HG03571 (cell line): ENCODE measurements at regions not wholly inside any gene's neighbourhood (a gene's known extent, or its start where the extent isn't known, plus 50 kb on each side); places are given as distances from the start of the nearest gene placed in this dataset.

Experiments used
- ATAC-seq: cut with Tn5 transposase; IDR thresholded peaks from one replicate; pipeline ENCODE4 v1.9.1; 2021; ENCODE audit not compliant: unreplicated experiment

DNA sequence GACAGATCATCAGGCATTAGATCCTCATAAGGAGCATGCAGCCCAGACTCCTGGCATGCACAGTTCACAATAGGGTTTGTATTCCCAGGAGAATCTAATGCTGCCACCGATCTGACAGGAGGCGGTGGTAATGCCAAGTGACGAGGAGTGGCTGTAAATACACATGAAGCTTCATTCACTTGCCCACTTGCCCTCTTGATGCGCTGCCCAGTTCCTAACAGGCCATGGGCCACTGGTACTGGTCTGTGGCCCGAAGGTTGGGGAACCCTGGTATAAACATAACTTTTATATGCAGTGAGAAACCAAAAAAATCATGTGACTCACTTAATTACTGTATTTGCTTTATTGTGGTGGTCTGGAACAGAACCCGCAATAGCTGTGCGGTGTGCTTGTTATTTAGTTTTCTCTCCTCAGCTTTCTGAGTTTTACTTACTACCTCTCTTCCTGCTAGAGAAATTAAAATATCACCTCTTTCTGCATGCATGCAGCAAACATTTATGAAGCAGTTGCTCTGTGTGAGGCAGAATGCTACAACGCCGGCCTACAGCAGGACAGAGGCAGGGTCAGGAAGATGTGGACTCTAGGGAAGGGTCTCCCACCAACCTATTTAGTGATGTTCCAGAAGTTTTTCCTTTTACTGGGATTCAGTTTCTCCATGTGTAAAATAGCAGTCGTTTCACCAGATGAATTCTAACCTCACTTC, 151.3 kb downstream of the MAF start:
- ATAC-seq = no peak

DNA sequence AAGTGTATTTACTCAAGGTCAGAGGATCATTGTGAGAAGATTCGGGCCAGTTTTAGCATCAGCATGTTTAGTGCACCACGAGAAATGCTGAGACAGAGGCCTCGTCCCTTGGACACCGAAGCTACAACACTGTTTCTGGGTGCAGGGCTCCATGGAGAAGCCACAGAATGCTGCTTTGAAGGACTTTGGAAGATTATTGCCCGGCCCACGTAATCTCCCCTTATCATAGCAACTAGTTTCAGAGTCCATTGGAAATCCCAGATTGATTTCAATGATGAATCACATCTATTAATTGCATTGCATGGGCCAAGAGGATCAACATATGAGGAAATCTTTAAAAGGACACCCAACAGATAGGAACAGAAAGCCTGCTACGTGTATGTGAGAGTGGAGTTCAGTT, 156.0 kb downstream of the MAF start:
- ATAC-seq = no peak

DNA sequence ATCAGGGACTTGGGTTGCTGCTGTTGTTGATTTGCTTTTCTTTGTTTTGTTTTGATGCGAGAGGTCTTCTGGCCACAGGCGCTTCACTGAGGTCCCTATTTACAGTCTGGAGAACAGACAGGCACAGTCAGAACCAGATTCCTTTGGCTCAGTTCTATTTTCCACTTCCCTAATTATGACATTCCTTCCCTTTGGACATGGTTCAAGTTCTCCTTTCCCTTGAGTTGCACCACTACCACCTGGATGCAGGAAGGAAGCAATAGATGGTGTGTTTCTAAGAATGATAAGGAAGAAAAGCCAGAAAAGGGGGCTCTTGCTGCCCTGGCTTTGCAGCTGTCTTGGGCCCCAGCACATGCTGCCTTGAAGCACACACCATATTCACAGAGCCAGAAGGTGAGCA, 160.6 kb downstream of the MAF start:
- ATAC-seq = no peak

DNA sequence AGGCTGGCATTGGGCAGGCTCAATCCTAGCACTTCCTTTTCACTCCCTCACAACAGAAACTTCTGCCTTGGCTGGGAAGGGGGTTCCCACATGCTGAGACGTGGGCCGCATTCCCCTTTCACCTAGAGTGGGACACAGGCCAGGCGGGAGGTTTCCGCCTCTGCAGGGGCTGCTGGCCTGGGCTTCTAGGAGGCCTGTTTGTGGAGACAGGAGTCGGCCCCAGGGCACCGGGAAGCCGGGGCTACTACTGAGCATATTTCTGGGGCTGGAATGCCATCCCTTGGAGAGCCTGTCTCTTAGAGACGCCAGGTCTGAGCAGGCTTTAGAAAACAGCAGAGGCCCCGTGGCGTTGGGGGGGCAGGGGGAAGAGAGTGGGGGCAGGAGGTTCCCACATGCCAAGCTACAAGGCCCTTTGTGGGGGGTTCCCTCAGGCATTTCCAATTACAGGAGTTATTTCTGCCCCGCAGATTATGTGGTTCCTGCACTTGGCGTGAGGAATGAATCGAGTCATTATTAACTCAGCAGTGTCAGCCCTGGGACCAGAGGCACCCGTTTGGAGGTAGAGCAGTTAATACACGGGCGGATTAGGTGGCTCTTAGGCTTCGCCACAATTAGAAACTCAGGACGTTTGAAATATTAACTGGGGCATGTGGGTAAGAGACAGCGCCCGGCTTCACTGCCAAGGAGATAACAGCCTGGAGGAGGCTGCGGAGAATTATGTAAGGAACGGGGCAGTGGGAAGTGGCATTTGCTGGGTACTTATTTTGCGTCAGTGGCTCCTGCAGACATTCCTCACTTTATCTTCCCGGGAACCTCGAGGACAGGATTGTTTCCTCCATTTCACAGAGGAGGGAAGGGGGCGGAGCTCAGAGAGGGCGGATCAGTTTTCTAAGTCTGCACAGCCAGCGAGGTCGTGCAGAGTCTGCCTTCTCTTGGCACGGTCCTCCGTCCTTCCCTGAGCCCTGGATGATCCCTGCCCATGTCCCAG, 162.5 kb downstream of the MAF start:
- no peak for ATAC-seq

DNA sequence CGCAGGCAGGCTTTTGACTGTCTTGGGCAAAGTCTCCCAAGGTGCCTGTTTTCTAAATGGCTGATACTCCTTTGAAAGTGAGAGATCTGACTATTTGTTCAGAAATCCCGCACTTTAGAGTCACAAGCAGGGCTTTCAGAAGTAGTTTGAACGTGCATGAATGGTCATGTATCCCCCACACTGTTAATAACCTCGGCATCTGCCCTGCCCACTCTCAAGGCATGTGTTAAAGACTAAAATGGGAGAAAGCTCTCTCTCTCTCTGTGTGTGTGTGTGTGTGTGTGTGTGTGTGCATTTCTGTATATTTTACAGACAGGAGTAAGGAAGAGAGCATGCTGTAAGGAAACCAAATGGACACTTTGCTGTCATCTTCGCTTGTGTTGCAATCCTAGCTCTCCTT, 163.7 kb downstream of the MAF start:
- no peak for ATAC-seq

DNA sequence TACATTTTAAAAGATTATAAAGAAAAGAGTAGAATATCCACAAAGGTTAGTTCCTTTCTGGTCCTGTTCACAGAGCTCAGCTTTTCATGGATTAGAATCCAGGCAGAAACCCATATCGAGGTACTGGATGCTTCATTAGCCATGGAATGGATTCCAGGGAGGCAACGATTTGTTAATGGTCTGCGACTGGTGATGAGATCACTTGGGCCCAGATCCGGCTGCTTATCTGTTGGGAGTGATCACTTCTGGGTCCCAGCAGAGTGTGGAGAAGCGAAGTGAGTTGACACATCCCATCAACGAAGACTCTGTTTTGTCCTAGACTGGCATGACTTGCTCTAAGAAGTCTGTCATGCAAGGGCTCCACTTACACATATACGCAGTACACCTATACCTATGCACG, 165.8 kb downstream of the MAF start:
- ATAC-seq = no peak

DNA sequence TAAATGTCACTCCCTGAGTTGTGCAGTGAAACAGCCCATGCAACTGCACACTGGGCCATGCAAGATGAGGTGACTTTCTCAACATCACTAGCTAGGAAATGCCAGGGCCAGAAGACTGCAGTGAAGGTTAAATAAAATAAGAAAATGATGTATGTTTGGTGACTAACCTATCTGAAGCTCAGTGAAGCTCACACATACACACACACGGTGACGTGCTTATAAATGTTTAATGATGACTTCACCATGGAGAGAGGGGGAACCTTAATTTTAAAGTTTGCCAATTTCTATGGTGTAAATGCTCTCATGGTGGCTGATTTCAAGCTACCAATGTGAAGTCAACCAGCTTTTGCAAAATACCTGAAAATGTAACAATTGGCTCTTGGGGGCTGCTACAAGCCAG, 166.4 kb downstream of the MAF start:
- ATAC-seq = no peak

DNA sequence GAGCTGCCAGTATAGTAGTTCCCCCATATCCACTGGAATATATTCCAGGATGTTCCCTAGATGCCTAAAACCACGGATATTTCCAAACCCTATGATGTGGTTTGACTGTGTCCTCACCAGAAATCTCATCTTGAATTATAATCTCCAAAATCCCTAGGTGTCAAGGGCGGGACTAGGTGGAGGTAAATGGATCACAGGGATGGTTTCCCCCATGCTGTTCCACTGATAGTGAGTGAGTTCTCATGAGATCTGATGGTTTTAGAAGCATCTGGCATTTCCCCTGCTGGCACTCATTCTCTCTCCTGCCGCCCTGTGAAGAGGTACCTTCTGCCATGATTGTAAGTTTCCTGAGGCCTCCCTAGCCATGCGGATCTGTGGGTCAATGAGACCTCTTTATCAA, 168.6 kb downstream of the MAF start:
- no peak for ATAC-seq

DNA sequence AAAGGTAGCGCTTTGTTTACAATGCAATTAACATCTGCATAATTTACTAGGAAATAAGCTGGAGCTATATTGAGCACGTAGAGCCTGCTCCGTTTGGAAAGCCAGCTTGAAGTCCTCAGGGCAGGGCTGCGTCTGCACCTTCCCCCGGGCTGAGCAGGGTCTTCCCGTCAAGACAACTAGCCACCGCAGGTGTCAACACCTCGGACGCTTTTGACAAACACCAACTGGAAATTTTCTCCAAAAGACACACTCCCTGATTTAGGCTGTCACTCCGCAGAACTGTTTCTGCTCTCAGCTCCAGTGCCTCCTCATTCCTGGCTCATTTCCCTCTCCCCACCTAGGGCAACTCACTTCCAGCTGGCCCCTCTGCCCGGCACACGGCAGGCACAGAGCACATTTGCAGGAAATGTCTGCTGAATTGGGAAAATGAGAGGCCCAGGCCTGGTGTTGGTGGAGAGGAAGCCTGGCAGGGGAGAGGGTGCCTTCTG, 170.3 kb downstream of the MAF start:
- ATAC-seq = no peak

DNA sequence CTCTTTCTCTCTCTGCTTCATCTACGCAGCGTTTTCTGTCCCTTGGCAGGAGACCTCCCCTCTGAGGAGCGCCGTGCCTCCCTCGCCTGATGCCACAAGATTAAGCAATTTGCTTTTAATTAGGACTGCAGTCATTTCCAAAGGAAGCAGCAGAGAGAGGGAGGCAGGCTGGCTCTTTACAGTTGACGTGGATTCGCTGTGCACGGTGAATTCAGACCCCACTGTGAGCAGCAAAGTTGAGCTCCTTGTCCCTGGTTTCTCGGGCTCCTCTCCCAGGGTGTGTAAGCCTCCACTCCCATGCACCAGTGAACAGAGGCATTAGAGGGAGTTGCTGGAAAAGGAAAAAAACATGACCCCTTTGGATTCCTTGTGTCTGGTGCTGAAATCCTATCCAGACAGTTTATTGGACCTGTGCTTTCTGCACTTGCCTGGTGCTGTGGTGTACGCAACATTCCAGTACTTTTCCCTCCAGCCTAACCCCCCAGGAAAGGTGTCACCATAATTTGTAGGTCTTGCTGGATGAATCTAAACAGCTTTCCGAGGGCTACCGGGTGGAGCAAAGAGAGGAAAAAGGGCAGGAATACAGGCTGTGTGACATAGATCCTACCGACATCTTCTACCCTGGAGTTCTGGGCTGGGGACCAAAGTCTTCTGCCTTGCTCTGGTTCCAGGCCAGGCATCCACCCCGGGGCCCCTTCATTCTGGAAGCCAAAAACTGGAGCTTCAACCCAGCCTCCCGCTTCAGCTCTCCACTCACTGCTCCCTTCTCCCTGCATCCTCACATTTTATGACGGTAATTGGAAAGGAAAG, 171.0 kb downstream of the MAF start:
- ATAC-seq = no peak

DNA sequence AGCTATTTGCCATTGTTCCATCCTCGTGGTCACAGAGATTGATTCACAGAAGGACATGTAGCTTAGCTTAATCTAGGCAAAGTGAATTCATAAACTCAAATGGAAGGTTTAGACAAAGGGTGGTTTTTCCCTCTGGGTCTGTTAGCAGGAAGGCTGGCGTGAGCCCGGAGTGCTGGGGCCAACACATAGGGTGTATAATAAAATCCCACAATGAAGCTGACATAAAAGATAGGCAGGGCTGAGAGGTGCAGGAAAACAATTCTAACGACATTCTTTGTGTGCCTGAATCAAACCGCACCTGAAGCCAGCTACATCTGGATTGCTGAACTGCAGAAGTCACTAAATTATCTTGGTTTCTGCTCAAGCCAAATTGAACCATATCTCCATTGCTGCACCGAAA, 173.9 kb downstream of the MAF start:
- no peak for ATAC-seq

DNA sequence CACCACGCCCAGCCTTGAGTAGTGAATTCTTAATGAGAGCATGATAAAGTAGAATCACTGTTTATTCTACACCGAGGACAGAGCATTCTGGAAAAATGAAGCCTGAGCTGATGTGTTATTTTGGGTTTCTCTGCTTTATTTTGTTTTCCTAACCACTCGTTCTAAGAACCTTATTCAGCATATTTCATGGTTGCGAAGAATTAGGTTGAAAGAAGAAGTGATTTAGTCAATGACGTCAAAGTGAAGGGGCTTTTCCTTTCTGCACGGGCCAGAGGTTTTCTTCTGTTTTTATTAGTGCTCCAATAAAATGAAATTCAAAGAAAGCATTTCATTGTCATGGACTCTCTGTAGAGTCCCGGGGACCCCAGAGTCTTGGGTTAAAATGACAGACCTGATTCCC, 178.5 kb downstream of the MAF start:
- no peak for ATAC-seq

DNA sequence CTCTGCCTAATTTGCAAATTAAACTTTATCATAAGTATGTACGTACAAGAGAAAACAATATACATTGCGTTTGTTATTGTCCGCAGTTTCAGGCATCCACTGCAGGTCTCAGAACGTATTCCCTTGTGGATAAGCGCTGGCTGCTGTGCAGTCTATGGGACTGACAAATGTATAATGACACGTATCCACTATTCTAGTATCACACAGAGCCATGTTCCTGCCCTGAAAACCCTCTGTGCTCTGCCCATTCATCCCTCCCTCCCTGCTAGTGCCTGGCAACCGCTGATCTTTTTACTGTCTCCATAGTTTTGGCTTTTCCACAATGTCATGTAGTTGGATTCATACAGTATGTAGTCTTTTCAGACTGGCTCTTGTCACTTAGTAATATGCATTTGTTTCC, 179.4 kb downstream of the MAF start:
- no peak for ATAC-seq

DNA sequence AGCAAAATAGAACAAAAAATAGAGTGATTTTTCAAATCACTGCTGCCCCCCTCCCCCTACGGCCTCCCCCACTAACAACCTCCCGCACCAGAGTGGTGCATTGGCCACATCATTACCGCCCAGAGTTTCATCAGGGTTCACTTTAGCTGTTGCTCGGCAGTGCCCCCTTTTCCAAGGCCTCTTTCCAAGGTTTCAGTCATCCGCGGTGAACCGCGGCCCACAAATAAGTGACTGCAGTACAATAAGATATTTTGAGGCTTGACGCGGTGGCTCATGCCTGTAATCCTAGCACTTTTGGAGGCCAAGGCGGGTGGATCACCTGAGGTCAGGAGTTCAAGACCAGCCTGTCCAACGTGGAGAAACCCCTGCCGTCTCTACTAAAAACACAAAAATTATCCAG, 180.0 kb downstream of the MAF start:
- ATAC-seq = no peak

DNA sequence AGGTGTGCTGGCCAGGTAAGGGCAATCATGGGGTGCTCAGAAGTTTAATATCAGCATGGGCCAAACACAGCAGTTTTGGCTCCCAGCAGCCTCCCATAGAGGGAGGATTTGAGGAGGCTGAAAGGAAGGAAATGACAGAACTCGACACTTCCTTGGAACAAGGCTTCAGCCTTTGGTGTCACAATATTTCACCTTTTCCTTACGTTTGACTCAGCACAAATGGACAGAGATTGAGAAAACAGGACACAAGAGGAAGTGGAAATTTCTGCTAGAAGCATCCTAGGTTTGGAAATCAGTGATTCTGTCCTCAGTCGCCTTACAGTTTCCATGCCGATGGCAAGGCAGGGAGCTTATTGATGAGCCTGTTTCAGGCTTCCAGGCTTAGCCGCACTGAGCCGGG, 181.4 kb downstream of the MAF start:
- ATAC-seq = no peak

DNA sequence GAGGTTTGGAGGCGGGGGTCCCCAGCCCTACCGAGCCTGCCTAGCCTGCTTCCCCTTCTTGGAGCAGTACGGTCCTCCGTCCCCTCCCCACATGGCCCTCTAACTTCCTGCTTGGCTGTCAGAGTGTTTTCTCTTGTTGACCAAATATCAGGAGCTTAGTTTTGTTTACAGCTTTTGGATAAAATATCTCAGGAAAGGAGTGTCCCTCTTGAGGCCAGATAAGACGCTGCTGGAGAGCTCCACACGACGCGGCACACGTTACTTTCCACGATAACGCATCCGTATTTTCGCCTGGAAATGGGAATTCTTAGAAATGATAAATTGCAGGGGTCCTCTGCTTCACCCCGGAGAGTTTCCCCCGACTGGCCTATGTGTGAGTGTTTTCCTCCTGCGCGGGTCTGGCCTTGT, 182.9 kb downstream of the MAF start:
- ATAC-seq = no peak

DNA sequence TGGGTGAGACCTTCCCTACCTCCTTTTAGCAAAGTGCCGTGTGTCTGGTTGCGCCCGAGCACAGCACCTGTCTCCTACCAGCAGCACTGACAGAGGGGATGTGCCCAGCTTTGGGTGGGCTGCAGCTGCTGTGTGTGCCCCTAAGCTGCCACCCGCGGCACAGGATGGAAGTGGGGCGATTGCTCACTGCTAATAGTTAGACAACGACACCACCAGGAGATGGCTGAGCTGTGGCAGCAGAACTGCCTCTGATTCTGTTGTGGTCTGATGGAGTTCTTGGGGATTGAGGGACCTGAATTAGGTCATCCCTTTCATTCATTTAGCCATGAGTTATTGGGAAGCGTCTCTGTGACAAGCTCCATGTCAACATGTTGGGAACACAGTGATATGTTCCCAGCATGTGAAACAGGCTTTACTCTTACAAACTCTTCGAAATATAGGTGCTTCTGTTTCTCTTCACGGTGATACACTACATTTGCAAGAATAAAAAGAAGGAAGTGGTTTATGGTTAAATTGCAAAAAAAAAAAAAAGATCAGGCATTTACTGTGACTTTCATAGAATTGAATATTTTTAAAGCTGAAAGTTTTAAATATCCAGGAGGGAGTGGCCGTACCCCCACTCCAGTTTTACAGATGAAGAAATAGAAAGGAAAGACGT, 184.4 kb downstream of the MAF start:
- ATAC-seq = no peak

DNA sequence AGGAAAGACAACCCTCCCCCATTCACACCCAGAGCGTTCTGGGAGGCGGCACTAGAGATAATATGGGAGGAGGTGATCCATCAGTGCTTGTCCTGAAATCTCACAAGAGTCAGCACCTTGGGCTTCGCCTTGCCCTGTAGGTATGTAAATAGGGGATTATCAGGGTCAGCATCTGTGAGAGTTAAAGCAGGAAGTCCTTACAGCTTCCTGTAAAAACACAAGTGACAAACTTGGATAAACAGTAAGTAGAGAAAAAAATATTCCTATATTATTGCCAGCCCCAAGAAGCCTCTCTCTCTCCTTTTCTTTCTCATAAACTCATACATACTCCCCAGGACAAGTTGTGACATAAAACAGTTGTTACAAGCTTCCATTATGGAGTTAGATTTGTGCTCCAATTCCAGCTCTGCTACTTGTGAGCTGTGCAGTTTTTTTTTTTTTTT, 187.7 kb downstream of the MAF start:
- no peak for ATAC-seq

DNA sequence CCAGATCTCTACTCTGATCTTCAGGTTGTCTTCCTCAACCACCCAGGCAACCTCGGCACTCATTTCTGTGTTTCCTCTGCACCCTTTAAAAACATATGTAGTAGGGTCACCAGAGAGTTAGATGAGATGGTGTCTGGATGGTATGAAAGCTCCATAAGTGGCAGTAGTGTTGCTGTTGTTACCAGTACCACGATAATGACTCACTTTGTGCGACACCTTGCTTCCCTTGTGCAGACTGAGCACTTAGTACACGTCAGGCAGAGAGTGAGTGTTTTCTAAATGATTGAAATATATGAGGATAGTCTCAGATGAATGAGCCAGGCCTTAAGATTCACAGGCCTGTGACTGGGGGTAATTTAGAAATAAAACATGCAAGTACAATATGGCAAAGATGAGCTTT, 188.7 kb downstream of the MAF start:
- ATAC-seq = no peak

DNA sequence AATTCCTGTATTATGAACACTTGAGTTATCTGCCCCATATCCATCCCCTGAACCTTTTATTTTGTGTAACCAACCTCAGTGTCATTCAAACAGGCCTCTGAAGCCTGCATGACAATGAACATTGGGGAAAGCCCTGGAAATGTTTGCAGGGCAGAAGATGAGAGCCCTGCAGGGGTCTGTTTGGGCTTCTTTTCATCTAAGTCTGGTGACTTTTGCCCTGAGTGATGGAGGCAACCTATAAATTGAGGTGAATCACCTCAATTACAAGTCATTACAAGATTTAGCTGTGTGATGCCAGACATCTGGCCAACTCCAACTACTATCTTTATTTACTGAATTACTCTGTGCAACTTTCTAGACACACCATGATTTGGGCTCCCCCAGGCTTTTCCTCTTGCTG, 189.2 kb downstream of the MAF start:
- no peak for ATAC-seq

DNA sequence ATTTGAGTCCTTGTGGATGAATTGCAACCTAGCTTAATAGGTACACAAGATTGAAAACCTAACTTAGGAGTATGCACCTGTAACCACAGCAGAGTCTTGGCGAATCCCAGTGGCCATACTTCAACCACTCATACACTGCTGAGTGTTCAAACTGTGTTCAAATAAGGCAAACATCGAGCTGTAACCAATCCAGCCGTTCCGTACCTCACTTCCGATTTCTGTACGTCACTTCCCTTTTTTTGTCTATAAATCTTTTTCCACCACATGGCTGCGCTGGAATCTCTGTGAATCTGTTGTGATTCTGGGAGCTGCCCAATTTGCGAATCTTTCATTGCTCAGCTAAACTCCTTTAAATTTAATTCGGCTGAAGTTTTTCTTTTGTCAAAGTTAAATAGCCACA, 190.6 kb downstream of the MAF start:
- ATAC-seq = no peak
